GM12872 (cell line): ENCODE measurements at regions not wholly inside any gene's neighbourhood (a gene's known extent, or its start where the extent isn't known, plus 50 kb on each side); places are given as distances from the start of the nearest gene placed in this dataset.

Experiments used
- CTCF ChIP-seq: IDR thresholded peaks from 3 replicates; pipeline ENCODE4 v1.5.1; 2011; ENCODE audit warnings: low read depth, mild to moderate bottlenecking, low read length, moderate library complexity; ENCODE audit not compliant: insufficient read depth

DNA sequence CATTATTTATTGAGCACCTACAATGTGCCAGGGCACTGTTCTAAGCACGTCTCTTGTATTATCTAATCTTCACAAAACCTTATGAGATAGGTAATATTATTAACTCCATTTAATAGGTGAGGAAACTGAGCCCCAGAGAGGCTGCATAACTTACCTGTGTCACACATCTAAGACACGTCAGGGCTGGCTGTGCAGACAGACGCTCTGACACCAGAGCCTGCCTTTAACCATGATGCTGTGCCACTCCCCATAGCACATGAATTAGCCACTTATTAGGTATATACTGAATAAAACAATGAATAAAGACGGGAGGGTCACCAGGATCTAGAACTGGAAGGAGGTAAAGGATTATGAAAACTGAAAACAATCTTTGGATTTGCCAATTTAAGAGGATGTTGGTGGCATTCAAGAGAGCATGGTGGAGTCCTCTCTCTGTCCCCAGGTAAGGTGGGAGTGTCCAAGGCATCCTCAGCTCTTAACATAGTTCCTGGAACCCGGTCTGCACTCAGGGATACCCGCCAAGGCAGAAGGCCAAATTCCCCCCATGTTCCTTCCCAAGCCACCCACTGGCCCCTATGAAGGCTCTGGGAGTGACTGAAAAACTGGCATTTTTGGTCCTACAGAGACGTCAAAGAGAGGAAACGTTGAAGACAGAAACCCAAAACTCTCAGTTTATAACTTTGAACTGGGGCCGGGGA lies 479.7 kb downstream of the FOXO1 start:
- TF ChIP-seq CTCF = no peak

DNA sequence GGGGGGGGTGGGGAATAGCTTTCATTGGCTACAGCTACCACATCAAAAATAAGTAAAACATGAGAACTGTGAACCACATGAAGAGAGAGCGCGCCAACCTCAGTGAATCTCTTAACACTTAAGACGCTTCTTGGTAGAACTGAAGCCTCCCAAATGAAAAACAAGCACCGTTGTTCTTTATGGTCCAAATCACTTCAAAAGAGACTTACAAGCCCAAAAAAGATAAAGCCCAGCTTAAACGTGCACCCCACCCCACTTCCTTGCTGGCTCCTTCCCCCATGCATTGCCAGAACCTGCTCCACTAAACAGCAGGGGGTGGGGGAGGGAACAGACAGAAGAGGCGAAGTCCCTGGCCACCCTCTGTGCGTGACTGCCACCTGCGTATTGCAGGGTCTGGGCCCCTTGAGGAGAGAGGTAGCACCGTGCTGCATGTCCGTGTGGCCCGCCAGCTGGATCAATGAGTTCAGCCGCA lies 479.1 kb downstream of the FOXO1 start:
- no peak for TF ChIP-seq CTCF

GRCh38 chr13:40187841-40188591 lies 478.4 kb downstream of the FOXO1 start:
- no peak for TF ChIP-seq CTCF

- no peak for TF ChIP-seq CTCF
Measured at GRCh38 chr13:40189426-40189825, 477.0 kb downstream of the FOXO1 start.

DNA sequence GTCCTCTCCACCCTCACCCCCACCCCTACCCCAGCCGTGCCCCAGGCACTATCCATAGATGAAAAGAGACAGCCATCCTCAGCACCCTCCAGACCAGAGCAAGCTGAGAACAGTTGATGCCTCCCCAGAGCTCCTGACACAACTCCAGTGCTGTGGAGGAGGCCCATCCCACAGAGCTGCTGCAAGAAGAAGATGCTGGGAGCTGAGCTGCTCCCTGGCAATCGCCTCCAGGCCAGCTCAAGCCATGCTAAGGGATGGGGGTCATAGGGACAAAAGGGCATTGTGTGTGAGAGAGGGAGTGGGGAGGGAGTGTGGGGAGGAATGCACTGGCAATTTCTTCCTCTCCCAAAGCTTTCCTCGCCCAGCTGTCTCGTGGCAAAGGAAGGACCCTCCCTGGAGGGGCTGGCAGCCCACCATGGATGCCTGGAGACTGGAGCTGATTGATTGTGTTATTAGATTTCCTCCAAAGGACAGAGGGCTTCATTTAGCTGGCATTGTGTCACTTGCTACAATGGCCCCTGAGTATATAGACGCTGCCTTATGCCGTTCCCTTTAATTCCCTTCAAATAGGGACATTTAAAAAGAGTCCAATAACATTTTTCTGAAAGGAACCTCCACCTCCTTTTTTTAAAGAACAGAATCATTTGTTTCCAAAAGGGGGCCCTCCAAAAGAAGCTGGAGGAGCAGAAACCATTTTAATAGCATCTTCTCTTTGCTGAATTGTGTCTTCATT lies 476.4 kb downstream of the FOXO1 start:
- no peak for TF ChIP-seq CTCF

DNA sequence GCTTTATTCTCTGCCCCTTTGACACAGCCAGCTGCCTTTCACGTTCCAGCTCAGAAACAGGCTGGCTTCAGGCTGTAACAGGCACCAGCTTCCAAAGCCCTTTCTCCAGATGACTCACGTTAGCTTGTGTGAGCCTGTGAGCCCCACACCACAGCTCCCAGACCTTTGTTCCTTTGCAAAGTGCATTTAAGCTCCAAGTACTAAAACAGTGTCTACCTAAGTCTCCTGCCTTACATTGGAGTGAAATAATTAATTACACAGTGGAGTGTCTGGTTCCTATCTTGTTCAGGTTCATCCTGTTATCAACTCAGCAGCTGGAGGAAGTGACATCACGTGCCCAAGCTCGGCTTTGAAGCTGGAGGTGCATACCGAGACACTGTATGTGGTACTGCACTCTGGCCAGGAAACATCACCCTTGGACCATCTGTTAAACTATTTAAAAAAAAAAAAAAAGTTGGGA lies 475.8 kb downstream of the FOXO1 start:
- TF ChIP-seq CTCF = no peak
